ENCODE measurements at regions not wholly inside any gene's neighbourhood (a gene's known extent, or its start where the extent isn't known, plus 50 kb on each side); places are given as distances from the start of the nearest gene placed in this dataset.
A peak's percentile ranks its signal among the peaks of the same experiment; 100 is the strongest.

DNA sequence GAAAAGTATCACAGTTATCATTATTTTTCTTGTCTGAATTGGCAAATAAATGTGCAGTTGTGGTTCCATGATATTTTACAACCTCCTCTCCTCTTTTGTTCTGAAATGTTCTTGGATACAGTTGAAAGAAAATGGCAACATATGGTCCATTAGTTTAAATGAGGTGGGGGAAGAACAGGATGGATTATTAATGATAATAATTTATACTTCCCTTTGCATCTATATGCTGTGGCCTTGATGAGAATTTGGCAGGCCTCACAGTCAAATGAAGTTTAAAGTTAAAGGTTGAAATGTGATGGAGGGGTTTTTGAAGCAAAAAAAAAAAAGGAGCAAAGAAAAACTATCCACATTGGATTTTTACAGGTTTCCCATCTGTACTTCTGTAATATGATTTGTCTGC, 946.3 kb upstream of the INTU start:
- TF ChIP-seq EZH2 (IDR thresholded peaks at IDR 0.05; ENCODE audit: insufficient read depth, low read length), result no peak
- TF ChIP-seq, protein P1, sequence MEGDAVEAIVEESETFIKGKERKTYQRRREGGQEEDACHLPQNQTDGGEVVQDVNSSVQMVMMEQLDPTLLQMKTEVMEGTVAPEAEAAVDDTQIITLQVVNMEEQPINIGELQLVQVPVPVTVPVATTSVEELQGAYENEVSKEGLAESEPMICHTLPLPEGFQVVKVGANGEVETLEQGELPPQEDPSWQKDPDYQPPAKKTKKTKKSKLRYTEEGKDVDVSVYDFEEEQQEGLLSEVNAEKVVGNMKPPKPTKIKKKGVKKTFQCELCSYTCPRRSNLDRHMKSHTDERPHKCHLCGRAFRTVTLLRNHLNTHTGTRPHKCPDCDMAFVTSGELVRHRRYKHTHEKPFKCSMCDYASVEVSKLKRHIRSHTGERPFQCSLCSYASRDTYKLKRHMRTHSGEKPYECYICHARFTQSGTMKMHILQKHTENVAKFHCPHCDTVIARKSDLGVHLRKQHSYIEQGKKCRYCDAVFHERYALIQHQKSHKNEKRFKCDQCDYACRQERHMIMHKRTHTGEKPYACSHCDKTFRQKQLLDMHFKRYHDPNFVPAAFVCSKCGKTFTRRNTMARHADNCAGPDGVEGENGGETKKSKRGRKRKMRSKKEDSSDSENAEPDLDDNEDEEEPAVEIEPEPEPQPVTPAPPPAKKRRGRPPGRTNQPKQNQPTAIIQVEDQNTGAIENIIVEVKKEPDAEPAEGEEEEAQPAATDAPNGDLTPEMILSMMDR (IDR thresholded peaks at IDR 0.05; ENCODE audit: insufficient read depth, low read depth, low read length), result no peak
- H3K9me3 Mint-ChIP-seq (ENCODE audit: unreplicated experiment), result no peaks in the 10 kb centered on the region
- Histone ChIP-seq H3K4me2 (ENCODE audit: low read length) (no peak overlapping the region), H3K27ac (ENCODE audit: low read depth, low read length) (no peak overlapping the region), H3K27me3 (ENCODE audit: insufficient read depth, low read length) (no peaks in the 10 kb centered on the region), H2AFZ (ENCODE audit: low read depth, low read length) (no peak overlapping the region), H3K4me3 (ENCODE audit: insufficient read depth, low read depth, low read length) (no peak overlapping the region), H3K9ac (ENCODE audit: low read length) (no peak overlapping the region), H3K79me2 (ENCODE audit: insufficient read depth, low read length) (no peaks in the 10 kb centered on the region), H3K36me3 (ENCODE audit: insufficient read depth, low read length) (no peaks in the 10 kb centered on the region), H4K20me1 (ENCODE audit: insufficient read depth, low read length) (no peaks in the 10 kb centered on the region), H3K9me3 (ENCODE audit: insufficient read depth, low read depth, low read length) (no peaks in the 10 kb centered on the region), H3K4me1 (ENCODE audit: insufficient read depth, low read length) (no peaks in the 10 kb centered on the region)
- H3K27me3 Mint-ChIP-seq (ENCODE audit: low read depth, unreplicated experiment), result no peaks in the 10 kb centered on the region
- DNase-seq (ENCODE audit: low read depth), result no peak
- no peak for FAIRE-seq
- H3K4me3 Mint-ChIP-seq (ENCODE audit: unreplicated experiment), result no peak overlapping the region
- no peaks in the 10 kb centered on the region for H3K4me1 Mint-ChIP-seq (ENCODE audit: low read depth, unreplicated experiment)
- no peak overlapping the region for H3K27ac Mint-ChIP-seq (ENCODE audit: unreplicated experiment)
- H3K36me3 Mint-ChIP-seq (ENCODE audit: low read depth, unreplicated experiment), result no peaks in the 10 kb centered on the region

DNA sequence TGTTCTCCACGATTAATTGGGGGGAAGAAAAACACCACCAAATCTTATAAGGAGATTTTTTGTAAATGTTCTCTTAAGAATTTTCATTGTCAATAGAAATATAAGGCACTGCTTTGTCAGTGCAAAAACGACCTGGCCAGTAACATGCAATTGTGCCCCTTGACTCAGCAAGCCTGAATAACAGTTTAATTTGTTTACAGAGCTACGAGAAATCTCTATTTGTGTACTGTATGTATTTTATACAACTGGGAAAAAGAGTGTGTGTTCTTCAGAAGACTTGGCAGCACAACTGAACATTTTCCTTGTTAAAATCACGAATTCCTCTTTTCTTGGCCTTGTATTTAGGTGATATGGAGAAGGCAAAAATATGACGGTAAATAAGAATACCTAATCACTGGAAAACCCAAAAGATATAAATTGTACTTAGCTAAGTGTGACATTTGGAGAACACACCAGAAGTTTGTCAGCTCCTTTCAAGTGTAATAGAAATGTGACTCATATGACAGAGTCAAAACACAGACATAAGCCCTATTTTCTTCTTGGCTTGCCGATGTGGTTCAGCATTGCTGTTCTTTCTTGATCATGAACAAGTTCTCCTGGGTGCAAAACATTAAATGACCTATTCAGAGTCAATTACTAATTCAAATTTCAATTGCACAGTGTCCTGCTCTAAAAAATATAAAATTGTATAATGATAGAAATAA, 945.0 kb upstream of the INTU start:
- Histone ChIP-seq H3K4me1 (ENCODE audit: insufficient read depth, low read length) (no peaks in the 10 kb centered on the region), H3K36me3 (ENCODE audit: insufficient read depth, low read length) (no peaks in the 10 kb centered on the region), H3K4me2 (ENCODE audit: low read length) (no peak overlapping the region), H3K9ac (ENCODE audit: low read length) (no peak overlapping the region), H3K9me3 (ENCODE audit: insufficient read depth, low read depth, low read length) (no peaks in the 10 kb centered on the region), H3K27ac (ENCODE audit: low read depth, low read length) (no peak overlapping the region), H3K4me3 (ENCODE audit: insufficient read depth, low read depth, low read length) (no peak overlapping the region), H3K79me2 (ENCODE audit: insufficient read depth, low read length) (no peaks in the 10 kb centered on the region), H3K27me3 (ENCODE audit: insufficient read depth, low read length) (no peaks in the 10 kb centered on the region), H2AFZ (ENCODE audit: low read depth, low read length) (no peak overlapping the region), H4K20me1 (ENCODE audit: insufficient read depth, low read length) (no peaks in the 10 kb centered on the region)
- FAIRE-seq, result no peak
- Mint-ChIP-seq H3K27me3 (ENCODE audit: low read depth, unreplicated experiment) (no peaks in the 10 kb centered on the region), H3K9me3 (ENCODE audit: unreplicated experiment) (no peaks in the 10 kb centered on the region), H3K4me3 (ENCODE audit: unreplicated experiment) (no peak overlapping the region), H3K36me3 (ENCODE audit: low read depth, unreplicated experiment) (no peaks in the 10 kb centered on the region), H3K4me1 (ENCODE audit: low read depth, unreplicated experiment) (no peaks in the 10 kb centered on the region), H3K27ac (ENCODE audit: unreplicated experiment) (no peak overlapping the region)
- TF ChIP-seq, protein P1 (IDR thresholded peaks at IDR 0.05; ENCODE audit: insufficient read depth, low read depth, low read length), result no peak
- no peak for TF ChIP-seq EZH2 (IDR thresholded peaks at IDR 0.05; ENCODE audit: insufficient read depth, low read length)
- peak; percentile 19 for DNase-seq (ENCODE audit: low read depth)

DNA sequence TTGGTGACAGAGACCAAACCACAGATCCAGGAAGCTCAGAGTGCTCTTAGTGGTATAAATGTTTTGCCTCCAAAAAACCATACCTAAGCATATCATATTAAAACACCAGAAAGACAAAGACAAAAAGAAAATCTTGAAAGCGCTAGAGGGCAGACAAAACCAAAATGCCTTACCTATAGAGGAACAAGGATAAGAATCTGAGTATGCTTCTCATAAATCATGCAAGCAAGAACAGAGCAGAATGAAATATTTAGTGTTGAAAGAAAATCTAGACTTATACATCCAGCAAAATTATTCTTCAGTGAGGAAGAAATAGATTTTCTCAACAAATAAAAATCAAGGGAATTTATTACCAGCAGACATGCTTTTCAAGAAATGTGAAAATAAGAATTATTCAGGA, 941.0 kb upstream of the INTU start:
- H4K20me1 ChIP-seq (ENCODE audit: insufficient read depth, low read length), result no peaks in the 10 kb centered on the region
- H3K27ac Mint-ChIP-seq (ENCODE audit: unreplicated experiment), result no peak overlapping the region
- H3K4me3 ChIP-seq (ENCODE audit: insufficient read depth, low read depth, low read length), result no peak overlapping the region
- H3K27me3 ChIP-seq (ENCODE audit: insufficient read depth, low read length), result no peaks in the 10 kb centered on the region
- H3K9me3 Mint-ChIP-seq (ENCODE audit: unreplicated experiment), result no peaks in the 10 kb centered on the region
- no peaks in the 10 kb centered on the region for H3K4me1 ChIP-seq (ENCODE audit: insufficient read depth, low read length)
- no peak overlapping the region for H3K27ac ChIP-seq (ENCODE audit: low read depth, low read length)
- DNase-seq (ENCODE audit: low read depth), result no peak
- TF ChIP-seq, protein P1 (IDR thresholded peaks at IDR 0.05; ENCODE audit: insufficient read depth, low read depth, low read length), result no peak
- TF ChIP-seq EZH2 (IDR thresholded peaks at IDR 0.05; ENCODE audit: insufficient read depth, low read length), result no peak
- no peak for FAIRE-seq
- no peaks in the 10 kb centered on the region for H3K79me2 ChIP-seq (ENCODE audit: insufficient read depth, low read length)
- H2AFZ ChIP-seq (ENCODE audit: low read depth, low read length), result no peak overlapping the region
- H3K27me3 Mint-ChIP-seq (ENCODE audit: low read depth, unreplicated experiment), result no peaks in the 10 kb centered on the region
- no peaks in the 10 kb centered on the region for H3K4me1 Mint-ChIP-seq (ENCODE audit: low read depth, unreplicated experiment)
- no peak overlapping the region for H3K4me3 Mint-ChIP-seq (ENCODE audit: unreplicated experiment)
- no peak overlapping the region for H3K4me2 ChIP-seq (ENCODE audit: low read length)
- H3K9me3 ChIP-seq (ENCODE audit: insufficient read depth, low read depth, low read length), result no peaks in the 10 kb centered on the region
- H3K36me3 Mint-ChIP-seq (ENCODE audit: low read depth, unreplicated experiment), result no peaks in the 10 kb centered on the region
- no peak overlapping the region for H3K9ac ChIP-seq (ENCODE audit: low read length)
- H3K36me3 ChIP-seq (ENCODE audit: insufficient read depth, low read length), result no peaks in the 10 kb centered on the region
